ACHN (cell line): ENCODE measurements at regions not wholly inside any gene's neighbourhood (a gene's known extent, or its start where the extent isn't known, plus 50 kb on each side); places are given as distances from the start of the nearest gene placed in this dataset.

Experiments used
- DNase-seq: peaks from one replicate; pipeline ENCODE4 v3.0.0-alpha.2; 2015
- in situ Hi-C: cut with HindIII; loops from 2 replicates; pipeline ENCODE4 v1.10.0; 2017; ENCODE audit warnings: low sequenced_read_pairs, low pct_ligation_motif_present, low pct_unique_long_range_greater_than_20kb

- in situ Hi-C loops: no loop called here
Measured at GRCh38 chr20:6240059-6240458, 117.2 kb upstream of the FERMT1 start.

GRCh38 chr20:6238421-6238820 is 115.6 kb upstream of the FERMT1 start:
- in situ Hi-C loops: no loop called here
- no peak for DNase-seq

More at GRCh38 chr20:6240059-6240458, 117.2 kb upstream of the FERMT1 start:
- DNase-seq: no peak

- in situ Hi-C loops: no loop called here
Measured at GRCh38 chr20:6235510-6235909, 112.7 kb upstream of the FERMT1 start.

GRCh38 chr20:6232436-6232835 is 109.6 kb upstream of the FERMT1 start:
- DNase-seq: no peak

More at GRCh38 chr20:6235510-6235909, 112.7 kb upstream of the FERMT1 start:
- DNase-seq: no peak

GRCh38 chr20:6231556-6231955 is 108.7 kb upstream of the FERMT1 start:
- in situ Hi-C loops: no loop called here
- DNase-seq: peak; percentile 34

More at GRCh38 chr20:6232436-6232835, 109.6 kb upstream of the FERMT1 start:
- in situ Hi-C loops: no loop called here

- DNase-seq: no peak
- in situ Hi-C loops: no loop called here
Measured at GRCh38 chr20:6228302-6228843, 105.5 kb upstream of the FERMT1 start.

GRCh38 chr20:6213311-6213710 is 90.5 kb upstream of the FERMT1 start:
- no peak for DNase-seq
- in situ Hi-C loops: no loop called here

- in situ Hi-C loops: no loop called here
- DNase-seq: no peak
Measured at GRCh38 chr20:6212903-6213302, 90.1 kb upstream of the FERMT1 start.

GRCh38 chr20:6209093-6209492 is 86.3 kb upstream of the FERMT1 start:
- DNase-seq: no peak
- in situ Hi-C loops: no loop called here

GRCh38 chr20:6200092-6200491 is 77.3 kb upstream of the FERMT1 start:
- in situ Hi-C loops: no loop called here
- DNase-seq: no peak

GRCh38 chr20:6185268-6185667 is 62.4 kb upstream of the FERMT1 start:
- no peak for DNase-seq
- in situ Hi-C loops: no loop called here

GRCh38 chr20:6184086-6184485 is 61.3 kb upstream of the FERMT1 start:
- DNase-seq: no peak
- in situ Hi-C loops: no loop called here

GRCh38 chr20:6180531-6180930 is 57.7 kb upstream of the FERMT1 start:
- DNase-seq: no peak
- in situ Hi-C loops: no loop called here

- peak; percentile 37 for DNase-seq
- in situ Hi-C loops: no loop called here
Measured at GRCh38 chr20:6178537-6178936, 55.7 kb upstream of the FERMT1 start.

GRCh38 chr20:6173481-6173880 is 50.7 kb upstream of the FERMT1 start:
- in situ Hi-C loops: no loop called here
- DNase-seq: no peak
